ENCODE measurements at regions not wholly inside any gene's neighbourhood (a gene's known extent, or its start where the extent isn't known, plus 50 kb on each side); places are given as distances from the start of the nearest gene placed in this dataset.
A peak's percentile ranks its signal among the peaks of the same experiment; 100 is the strongest.

- H3K4me3 ChIP-seq = no peak overlapping the region
- no peak for TF ChIP-seq CTCF (IDR thresholded peaks at IDR 0.05)
- no peak for DNase-seq (ENCODE audit: low spot score)
Measured at GRCh38 chr10:3898821-3899220, 113.8 kb upstream of the KLF6 start.

GRCh38 chr10:3897156-3897555 is 112.1 kb upstream of the KLF6 start:
- H3K4me3 ChIP-seq = no peak overlapping the region
- H3K9me3 ChIP-seq = no peaks in the 10 kb centered on the region
- no peak overlapping the region for H3K27ac ChIP-seq
- no peak for TF ChIP-seq CTCF (IDR thresholded peaks at IDR 0.05)
- peaks cover 0 to 10% of the 10 kb centered on the region in 2 donors for H3K4me1 ChIP-seq
- DNase-seq (ENCODE audit: low spot score) = no peak
- H3K27me3 ChIP-seq = no peaks in the 10 kb centered on the region
- no peaks in the 10 kb centered on the region for H3K36me3 ChIP-seq

More at GRCh38 chr10:3898821-3899220, 113.8 kb upstream of the KLF6 start:
- Histone ChIP-seq H3K27me3 (no peaks in the 10 kb centered on the region), H3K27ac (no peak overlapping the region), H3K36me3 (no peaks in the 10 kb centered on the region), H3K4me1 (peaks cover 0 to 21% of the 10 kb centered on the region in 2 donors), H3K9me3 (no peaks in the 10 kb centered on the region)

GRCh38 chr10:3896161-3896560 is 111.2 kb upstream of the KLF6 start:
- Histone ChIP-seq H3K27ac (no peak overlapping the region), H3K4me3 (no peak overlapping the region), H3K9me3 (no peaks in the 10 kb centered on the region), H3K36me3 (no peaks in the 10 kb centered on the region), H3K27me3 (no peaks in the 10 kb centered on the region), H3K4me1 (peaks cover 0 to 7% of the 10 kb centered on the region in 2 donors)
- no peak for DNase-seq (ENCODE audit: low spot score)
- no peak for TF ChIP-seq CTCF (IDR thresholded peaks at IDR 0.05)

- Histone ChIP-seq H3K27ac (peak overlapping the region in 1 of 2 donors; percentile 26), H3K4me3 (no peak overlapping the region), H3K36me3 (no peaks in the 10 kb centered on the region), H3K4me1 (peaks cover 0 to 7% of the 10 kb centered on the region in 2 donors), H3K9me3 (no peaks in the 10 kb centered on the region), H3K27me3 (no peaks in the 10 kb centered on the region)
- no peak for DNase-seq (ENCODE audit: low spot score)
- no peak for TF ChIP-seq CTCF (IDR thresholded peaks at IDR 0.05)
Measured at GRCh38 chr10:3895045-3895631, 110.1 kb upstream of the KLF6 start.

GRCh38 chr10:3893901-3894563 is 109.0 kb upstream of the KLF6 start:
- Histone ChIP-seq H3K9me3 (no peaks in the 10 kb centered on the region), H3K27me3 (no peaks in the 10 kb centered on the region), H3K4me3 (no peak overlapping the region), H3K27ac (no peak overlapping the region), H3K36me3 (no peaks in the 10 kb centered on the region), H3K4me1 (peaks cover 0 to 7% of the 10 kb centered on the region in 2 donors)
- no peak for TF ChIP-seq CTCF (IDR thresholded peaks at IDR 0.05)
- no peak for DNase-seq (ENCODE audit: low spot score)

Data from right atrium auricular region (tissue), 2 donors.